ENCODE measurements at regions not wholly inside any gene's neighbourhood (a gene's known extent, or its start where the extent isn't known, plus 50 kb on each side); places are given as distances from the start of the nearest gene placed in this dataset.

DNA sequence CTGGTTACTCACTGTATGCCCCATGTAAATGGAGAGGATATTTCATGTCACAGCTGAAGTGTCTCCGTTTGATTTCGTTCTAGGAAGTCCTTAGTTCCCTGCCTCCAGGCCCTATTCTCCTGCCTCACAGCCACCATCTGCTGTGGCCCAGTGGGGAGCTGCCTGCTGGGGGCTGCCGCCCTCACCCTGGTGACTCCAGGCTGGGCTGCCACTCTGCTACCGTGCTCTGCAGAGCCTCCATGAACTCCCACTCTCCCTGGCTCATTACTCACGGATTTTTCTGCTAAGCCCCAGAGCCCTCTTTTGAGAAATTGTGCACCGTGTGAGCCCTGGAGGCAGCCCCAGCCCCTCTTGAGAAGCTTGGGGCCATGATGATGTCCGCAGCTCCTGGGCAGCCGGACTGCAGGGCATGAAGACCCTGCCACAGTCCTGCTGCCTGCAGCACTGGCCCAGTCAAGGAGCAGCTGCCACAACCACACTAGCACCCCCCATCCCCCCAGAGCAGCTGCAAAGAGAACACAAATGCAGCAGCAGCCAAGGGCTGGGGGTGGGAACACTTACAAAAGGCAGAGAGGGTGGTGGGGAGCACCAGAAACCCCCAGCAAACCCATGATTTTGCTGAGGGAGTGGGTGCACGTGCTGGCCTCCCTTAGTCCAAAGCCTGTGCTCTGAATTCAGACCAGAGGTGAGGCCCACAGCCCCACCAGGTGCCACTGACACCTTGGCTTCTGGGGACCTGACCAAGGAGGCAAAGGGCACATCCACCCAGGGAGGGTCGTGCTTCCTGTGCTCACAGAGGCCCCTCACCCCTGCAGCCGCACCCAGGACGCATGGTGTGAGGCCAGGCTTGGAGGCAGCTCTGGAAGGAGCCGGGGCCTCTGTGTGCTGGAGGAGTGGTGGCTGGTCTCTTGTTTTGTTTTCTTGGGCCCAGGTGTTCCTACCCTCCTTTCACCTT lies 270.2 kb upstream of the RAB6C start:
- DNase-seq, result peak; percentile 24

DNA sequence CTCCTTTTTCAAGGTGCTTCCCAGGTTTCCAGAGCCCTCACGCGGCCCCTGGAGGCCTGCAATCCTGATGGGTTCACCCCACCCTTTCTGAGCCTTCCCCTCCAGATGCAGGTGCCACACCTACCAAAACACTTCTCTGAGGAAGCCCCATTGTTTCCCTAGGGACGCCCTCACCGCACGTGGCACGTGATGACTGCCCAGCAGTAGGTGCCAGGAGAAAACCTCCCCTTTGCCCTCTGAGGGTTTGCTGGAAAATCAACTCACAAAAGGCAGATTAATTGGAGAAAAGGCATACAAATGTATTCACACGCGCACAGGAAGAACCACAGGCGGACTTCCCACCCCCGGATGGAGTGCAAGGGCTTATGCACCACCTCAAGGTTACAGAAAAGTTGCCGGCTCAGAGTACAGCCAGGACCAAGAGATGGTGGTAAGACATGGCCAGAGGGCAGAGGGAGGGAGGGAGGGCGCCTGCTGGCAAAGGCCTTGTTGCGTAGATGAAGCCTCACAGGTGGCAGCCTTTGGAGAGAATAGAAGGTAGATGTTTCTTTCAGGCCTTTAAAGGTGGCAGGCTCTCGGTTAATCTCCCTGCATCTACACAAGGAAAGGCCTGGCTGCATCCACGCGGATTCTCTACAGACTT lies 269.4 kb upstream of the RAB6C start:
- peak; percentile 32 for DNase-seq

DNA sequence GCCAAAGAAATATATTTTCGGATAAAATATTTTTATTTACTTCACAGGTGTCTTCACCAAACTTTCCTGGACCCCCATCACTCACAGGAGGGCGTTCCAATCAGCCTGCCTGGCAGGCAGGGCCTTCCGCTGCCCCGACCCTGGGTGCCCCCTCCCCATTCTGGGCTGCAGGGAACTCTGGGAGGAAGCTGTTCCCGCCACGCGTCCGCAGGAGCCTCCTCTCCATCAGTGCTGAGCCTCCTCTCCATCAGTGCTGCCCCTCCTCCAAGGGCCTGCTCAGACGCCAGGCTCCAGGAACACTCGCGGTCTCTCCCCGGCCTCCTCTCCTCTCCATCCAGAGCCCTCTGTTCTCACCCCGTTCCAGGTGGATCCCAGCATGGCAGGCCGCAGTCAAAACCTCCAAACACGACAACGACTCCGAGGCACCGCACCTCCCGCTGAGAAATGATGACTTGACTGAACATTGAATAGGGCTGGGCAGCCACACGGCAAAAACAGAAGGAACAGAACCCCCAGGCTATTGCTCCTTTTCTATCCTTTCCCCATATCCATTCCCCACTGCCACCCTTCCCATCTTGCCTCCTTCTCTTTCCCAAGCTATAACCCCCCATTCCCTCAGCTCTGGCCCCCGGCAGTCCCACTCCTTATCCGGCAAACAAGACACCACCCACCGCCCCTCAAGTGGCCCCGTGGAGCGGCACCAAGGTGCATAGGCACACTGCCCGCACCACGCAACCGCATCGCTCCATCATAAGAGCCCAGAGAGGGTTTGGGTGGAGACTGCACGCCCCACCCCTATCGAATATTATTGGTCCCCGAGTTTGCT lies 268.6 kb upstream of the RAB6C start:
- DNase-seq, result peak; percentile 40

DNA sequence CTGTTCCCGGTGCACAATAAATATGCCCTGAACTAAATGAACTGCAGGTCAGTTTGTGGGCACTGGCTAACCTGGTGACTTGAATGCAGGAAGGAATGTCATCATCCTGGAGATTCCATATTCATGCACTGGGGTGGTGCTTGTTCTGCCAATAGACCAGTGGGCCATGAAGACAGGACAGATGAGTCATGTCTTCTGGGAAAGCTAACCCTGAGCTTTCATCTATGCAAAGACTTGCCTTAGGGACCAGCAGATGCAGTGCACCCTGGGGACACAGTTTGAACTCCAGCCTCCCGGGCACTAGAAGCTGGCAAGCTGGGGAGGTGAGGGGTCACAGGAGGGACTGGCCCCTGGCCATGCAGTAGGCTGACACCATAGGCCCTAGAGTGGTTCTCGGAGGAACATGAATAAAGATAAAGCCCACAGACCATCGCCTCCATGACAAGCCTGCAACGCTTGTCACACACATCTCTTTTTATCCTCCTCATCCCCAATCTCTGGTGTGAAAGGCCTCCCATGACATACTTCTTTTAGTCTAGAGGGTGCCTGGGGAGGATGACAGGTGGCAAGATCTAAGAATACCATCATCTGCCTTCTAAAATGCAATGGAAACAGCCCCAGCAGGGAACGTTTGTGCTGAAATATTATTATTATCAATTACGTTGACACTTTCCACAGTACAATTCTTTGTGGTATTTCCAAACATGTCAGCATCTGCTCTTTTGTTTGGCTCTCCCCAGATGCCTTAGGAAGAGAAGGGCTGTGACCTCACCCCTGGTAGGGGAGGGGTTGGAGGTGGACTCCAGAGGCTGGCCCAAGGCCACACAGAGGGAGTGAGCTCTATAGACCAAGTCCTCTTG lies 267.4 kb upstream of the RAB6C start:
- peak; percentile 15 for DNase-seq

DNA sequence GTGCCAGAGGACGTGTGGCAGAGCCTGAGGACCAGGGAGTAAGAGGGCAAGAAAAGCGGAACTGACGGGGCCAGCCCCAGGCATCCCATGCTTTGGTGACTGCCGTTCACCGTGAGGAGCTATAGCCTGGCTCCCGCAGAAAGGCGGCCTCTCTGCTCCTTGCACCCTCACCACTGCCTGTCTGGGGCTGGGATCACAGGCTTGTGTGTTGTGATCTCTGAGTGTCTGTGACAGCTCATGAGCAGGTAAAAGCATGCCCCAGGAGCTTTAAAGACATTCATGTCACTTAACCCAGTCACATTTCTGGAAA lies 266.8 kb upstream of the RAB6C start:
- DNase-seq, result no peak

DNA sequence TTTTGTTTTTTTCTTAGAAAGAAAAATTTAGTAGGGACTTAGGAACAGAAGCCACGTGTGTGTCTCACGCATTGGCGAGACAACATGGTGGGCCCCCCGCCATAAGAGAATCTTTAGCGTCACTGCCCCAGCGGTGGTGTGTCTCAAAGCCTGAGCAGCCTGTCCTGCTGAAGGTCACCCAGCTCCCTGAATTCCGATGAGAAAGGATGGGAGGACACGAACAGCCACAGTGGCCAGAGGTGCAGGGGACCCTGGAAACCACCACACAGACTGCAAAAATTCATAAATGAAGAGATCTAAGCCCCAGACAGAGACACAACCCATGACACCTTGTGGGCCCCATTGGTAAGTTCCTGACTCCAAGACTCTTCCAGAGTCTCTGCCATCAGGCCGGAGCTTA lies 266.1 kb upstream of the RAB6C start:
- DNase-seq, result peak; percentile 40

DNA sequence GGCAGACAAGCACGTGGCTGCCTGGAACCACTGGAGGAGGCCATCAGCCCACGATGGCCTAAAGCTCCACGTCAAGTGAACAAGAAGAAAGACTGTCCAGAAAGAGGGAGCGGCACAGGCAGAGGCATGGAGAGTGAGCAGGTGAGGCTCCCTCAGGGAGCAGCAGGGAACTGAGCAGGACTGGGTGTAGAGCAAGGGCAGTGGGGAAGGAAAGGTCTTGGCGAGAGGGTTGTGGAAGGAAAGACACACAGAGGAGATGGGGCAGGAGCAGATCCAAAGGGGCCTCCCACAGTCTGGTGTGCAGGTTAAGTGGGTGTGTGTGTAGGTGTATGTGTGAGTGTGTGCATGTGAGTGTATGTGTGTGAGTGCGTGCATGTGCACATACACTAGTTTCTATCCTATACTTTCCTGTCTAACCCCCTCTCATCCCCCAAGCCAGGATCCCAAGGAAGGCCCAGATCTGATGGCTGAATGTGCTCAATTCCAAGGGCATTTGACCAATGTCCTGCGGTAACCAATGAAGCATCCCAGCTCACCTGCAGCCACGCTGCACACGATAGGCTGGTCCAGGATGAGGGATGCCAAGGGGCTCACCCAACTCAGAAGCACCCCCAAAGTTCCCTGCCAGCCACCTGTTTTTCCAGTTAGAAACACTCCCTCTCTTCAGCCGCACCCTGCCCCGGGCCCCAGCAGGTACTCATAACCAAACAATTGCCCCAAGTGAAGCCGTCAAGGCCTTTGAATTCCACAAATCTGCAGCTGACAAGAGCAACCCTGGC lies 262.5 kb upstream of the RAB6C start:
- DNase-seq, result peak; percentile 11

DNA sequence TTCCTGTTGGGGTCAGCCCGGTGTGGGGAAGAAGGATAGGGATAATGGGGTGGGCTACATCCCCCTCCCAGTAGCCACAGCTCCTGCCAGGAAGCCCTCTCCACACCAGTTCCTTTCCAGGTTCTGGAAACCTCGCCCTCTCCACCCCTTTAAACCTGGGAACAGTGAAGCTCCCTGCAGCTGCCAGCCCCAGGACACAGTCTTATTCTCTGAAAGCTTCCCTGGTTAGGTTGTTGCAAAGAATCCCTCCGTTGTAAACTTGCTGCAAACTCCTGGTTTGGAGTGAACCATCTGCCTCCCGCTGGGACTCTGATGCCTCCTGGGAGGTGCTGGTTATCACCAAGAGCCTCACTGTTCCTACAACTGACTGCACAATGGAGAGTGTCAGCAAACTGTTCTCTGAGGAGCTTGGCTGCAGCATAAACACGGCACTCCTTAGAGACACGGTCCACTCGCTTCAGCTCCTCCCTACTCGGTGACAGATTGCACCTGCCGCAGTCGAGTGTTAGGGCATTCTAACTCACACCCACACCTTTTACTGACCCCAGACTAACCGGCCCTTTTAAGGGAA lies 261.8 kb upstream of the RAB6C start:
- DNase-seq, result peak; percentile 21

DNA sequence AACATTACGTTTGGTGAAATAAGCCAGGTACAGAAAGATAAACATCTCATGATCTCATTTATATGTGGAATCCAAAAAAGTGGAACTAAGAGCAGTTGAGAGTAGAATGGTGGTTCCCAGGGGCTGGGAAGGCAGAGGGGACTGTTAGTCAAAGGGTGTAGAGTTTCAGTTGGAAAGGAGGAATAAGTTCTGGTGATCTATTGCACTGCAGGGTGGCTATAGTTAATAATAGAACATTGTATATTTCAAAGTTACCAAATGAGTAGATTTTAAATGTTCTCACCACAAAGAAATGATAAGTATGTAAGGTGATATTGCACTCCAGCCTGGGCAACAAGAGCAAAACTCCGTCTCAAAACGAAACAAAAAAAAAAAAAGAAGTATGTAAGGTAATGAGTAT lies 260.1 kb upstream of the RAB6C start:
- DNase-seq, result no peak

DNA sequence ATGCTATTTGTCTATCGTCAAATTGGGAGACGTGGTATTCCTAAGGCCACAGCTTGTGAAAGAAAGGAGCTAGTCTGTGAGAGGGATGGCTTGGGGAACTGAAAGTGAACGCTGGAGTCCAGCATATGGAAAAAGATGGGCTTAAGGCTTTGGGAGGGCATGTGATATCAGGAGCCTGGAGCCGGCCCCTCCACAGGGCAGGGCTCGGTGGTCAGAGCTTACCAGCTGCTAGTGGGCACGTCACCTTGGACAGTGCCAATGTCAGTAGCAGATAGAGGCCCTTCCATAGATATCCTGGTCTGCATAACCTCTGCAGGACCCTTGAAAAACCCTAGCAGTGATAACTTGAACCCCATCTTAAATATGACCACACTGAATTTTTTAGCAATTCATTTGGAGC lies 259.1 kb upstream of the RAB6C start:
- DNase-seq, result peak; percentile 19

DNA sequence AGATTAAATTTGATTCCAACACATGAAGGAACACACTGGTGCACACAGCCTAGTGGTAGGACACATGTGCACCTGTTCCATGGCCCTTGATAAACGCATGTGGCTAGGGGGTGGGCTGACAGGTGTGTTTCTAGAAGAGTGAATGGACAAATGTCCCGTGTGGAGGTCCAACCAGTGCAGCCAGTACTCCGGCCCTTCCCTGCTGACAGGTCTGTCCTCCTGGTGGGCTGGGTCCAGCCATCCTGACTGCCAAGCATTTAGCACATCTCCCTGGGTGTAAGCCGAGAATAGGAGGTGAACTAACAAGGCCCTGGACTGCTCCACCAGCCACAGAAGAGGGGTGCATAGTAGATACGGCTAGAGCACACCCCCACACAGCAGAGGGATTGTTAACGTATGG lies 258.7 kb upstream of the RAB6C start:
- DNase-seq, result peak; percentile 17

DNA sequence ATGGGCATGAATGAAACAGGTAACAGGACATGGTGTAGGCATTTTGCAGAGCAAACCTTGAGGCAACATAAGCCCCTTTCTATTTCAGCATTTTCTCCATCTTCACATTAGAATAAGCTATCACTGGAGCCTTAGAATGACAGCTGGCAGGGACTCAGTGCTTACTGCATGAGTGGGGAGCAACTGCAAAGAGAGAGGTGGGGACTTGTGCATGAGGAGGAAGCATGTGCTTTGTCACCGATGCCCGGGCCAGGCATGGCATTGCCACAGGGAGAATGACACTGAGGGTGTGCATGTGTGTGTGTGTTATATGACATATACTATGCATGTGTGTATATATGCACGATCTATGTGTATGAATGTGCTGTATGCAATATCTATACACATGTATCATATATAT lies 258.2 kb upstream of the RAB6C start:
- peak; percentile 35 for DNase-seq

DNA sequence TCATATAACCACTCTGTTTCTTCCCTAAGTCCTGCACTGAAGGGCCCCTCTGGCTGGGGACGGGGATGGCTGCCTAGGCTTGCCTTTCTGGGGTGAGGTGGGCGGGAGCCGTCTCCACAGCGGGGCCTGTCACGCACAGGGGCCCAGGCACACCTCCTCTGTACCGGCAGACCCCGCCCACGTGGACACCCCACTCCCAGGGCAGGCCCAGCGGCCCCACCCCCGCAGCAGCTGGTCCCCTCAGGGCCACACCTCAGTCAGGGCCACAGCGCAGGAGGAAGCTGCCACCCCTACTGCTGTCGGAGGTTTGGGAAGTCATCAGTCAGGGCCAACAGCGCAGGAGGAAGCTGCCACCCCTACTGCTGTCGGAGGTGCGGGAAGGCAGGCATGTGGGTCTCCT lies 257.6 kb upstream of the RAB6C start:
- DNase-seq, result no peak

DNA sequence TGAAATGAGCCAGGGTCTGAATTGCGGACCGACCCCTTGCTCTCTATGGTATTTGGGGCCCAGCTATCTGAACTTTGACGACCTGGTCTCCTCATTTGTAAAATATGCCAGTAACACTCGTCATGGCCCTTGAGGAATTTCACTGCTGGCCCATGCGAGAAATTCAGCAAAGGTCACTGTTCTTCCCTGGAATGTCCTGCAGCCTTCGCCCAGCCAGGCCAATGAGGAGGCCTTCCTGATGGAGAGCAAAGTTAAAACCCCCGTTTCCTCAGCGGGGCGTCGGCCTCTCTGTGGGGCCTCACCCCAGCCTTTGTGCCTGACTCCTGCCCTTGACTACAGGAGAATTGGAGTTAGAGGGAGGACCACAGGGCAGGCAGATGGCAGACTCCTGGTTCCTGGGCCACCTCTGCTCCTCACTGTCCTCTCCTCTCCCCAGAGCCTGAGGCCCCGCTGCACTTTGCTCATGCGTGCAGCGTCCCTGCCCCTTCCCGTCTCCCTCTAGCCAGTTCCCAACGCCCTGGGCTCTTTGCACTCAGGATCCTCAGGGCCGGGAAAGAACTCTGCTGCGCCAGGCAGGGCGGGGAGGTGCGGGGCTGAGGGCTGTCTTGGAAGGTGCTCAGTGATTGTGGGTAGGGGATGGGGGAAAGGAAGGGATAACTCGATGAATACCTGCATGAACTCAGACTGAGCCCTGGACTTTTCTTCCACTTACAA lies 257.0 kb upstream of the RAB6C start:
- DNase-seq, result no peak

DNA sequence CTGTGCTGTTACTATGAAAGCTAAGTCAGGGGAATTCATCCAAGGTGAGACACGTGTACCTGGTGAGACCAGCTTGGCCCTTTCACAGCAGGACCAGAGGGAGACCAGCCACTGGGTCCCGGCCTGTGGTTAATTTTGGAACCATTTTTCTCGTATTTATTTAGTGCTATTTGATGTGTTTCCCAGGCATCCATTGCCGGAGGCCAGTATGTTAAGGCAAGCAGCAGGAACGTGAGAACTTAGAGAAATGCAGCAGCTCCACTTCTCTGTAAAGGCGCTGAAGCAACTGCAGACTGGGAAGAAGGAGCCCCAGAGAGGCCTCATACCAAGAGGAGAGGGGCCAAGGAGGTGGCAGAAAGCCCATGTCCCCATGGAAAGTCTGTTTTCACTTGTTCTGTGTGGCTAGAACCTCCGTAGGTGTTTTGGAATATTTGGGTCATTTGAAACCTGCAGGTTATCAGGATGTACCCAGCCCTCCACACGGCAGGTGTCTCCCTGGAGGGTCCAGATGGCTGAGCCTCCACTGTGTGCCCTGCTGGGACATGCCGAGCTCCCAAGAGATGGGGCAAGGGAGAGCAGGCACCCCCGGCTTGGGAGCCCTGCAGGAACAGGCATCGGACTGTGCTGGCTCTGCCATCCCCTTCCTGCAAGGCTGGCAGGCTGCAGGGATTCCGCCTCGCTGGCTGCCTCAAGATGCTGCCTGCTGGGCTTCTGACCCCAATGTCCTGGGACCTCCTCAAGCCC lies 256.0 kb upstream of the RAB6C start:
- DNase-seq, result no peak

DNA sequence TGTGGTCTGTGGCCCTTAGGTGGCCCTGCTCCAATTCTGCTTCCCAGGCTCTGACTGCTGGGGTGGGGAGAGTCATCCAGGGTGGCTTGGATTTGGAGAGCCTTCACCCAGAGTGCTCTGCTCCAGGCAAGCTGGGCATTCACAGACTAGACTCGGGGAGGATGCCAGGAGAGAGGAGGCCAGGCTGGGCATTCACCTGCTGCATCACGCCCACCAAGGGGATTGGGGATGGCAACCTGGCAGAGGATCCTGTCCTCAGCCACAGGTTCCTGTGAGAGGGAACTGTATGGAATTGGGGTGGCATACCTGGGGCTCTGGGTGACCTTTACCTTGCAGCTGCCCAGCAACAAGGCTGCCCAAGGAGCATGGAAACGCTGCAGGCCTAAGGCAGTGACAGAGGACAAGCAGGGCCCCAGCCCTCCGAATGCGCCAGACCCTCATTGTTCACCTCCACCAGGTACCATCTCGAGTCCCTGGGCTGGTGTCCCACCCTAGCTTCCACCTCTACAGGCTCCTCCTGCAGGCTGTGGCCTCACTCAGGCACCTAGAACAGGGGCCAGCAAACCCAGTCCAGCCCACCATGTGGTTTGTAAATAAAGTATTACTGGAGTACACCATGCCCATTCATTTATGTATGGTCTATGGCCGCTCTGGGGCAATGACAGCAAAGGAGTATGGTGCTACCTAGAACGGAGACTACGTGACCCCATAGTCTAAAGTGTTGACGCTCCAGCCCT lies 255.3 kb upstream of the RAB6C start:
- DNase-seq, result no peak

DNA sequence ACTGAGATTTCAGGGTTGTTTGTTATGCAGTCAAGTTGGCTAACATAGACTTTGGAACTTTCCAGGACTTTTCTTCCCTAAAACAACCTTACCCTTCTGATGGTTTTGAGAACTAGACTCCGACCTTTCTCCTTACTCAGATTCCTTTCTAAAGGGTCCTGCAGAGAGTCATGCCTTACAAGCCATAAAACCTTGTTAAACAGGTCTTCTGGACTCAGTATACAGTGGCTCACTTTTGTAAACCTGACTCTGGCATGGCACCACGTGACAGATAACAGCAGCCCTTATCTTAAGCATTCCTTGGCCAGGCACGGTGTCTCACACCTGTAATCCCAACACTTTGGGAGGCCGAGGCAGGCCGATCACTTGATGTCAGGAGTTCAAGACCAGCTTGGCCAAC lies 253.2 kb upstream of the RAB6C start:
- DNase-seq, result no peak

DNA sequence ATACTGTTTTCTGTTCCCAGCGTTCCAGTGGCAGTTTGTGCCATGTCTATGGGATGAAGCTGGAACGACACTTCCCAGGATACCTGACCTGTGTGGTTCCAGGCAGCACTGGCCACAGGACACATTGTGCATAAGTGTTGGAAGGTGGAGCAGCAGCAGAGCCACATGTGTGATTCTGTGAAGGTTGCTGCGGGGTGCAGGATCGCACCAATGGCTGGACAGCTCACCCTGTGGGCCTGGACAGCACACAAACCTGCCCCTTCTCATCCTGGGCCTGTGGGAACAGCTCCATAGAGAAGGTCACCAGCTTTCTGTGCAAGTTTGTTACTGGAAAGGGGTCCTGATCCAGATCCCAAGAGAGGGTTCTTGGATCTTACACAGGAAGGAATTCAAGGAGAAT lies 252.2 kb upstream of the RAB6C start:
- DNase-seq, result no peak

Data from activated CD8-positive, alpha-beta memory T cell treated with anti-CD3 and anti-CD28 coated beads for 24 hours (primary cell).